LNCaP clone FGC (cell line): ENCODE measurements at regions not wholly inside any gene's neighbourhood (a gene's known extent, or its start where the extent isn't known, plus 50 kb on each side); places are given as distances from the start of the nearest gene placed in this dataset.

ENCODE experiments used
- DNase-seq: peaks from one replicate; pipeline ENCODE4 v3.0.0-alpha.2; 2011; ENCODE audit warnings: low read depth
- H3K4me3 ChIP-seq: 2 replicates; pipeline ENCODE4 v1.5.1; 2011; ENCODE audit warnings: mild to moderate bottlenecking, low read depth, low read length, control low read depth
- CTCF ChIP-seq: IDR thresholded peaks from 2 replicates; pipeline ENCODE4 v1.5.1; 2012; ENCODE audit warnings: mild to moderate bottlenecking; ENCODE audit not compliant: control insufficient read depth, insufficient read depth; ENCODE audit errors: extremely low read depth

- no peak for TF ChIP-seq CTCF
- no peak for DNase-seq
- H3K4me3 ChIP-seq = no peak overlapping the region
Measured at GRCh38 chr18:43886341-43886740, 609.1 kb upstream of the SYT4 start.

- DNase-seq = no peak
- H3K4me3 ChIP-seq = no peak overlapping the region
- TF ChIP-seq CTCF = no peak
Measured at GRCh38 chr18:43887491-43887890, 610.2 kb upstream of the SYT4 start.

GRCh38 chr18:43888598-43888997 is 611.3 kb upstream of the SYT4 start:
- no peak for TF ChIP-seq CTCF
- DNase-seq = no peak
- no peak overlapping the region for H3K4me3 ChIP-seq

GRCh38 chr18:43893001-43893637 is 615.8 kb upstream of the SYT4 start:
- H3K4me3 ChIP-seq = no peak overlapping the region
- DNase-seq = no peak
- TF ChIP-seq CTCF = no peak

- no peak overlapping the region for H3K4me3 ChIP-seq
- DNase-seq = no peak
- TF ChIP-seq CTCF = no peak
Measured at GRCh38 chr18:43904209-43904837, 627.0 kb upstream of the SYT4 start.

GRCh38 chr18:43914018-43914417 is 636.7 kb upstream of the SYT4 start:
- TF ChIP-seq CTCF = no peak
- H3K4me3 ChIP-seq = no peak overlapping the region
- DNase-seq = no peak

GRCh38 chr18:43916984-43917383 is 639.7 kb upstream of the SYT4 start:
- DNase-seq = no peak
- no peak for TF ChIP-seq CTCF
- H3K4me3 ChIP-seq = no peak overlapping the region
